ENCODE measurements at regions not wholly inside any gene's neighbourhood (a gene's known extent, or its start where the extent isn't known, plus 50 kb on each side); places are given as distances from the start of the nearest gene placed in this dataset.

- TF ChIP-seq CTCF (IDR thresholded peaks at IDR 0.05) (no peak), POLR2AphosphoS5 (IDR thresholded peaks at IDR 0.05) (no peak)
Measured at GRCh38 chr11:30100495-30100894, 83.7 kb upstream of the KCNA4 start.

Data from upper lobe of left lung (tissue), 4 donors.